IMR-90 (cell line): ENCODE measurements at regions not wholly inside any gene's neighbourhood (a gene's known extent, or its start where the extent isn't known, plus 50 kb on each side); places are given as distances from the start of the nearest gene placed in this dataset.

Experiments
- ATAC-seq: fragments of 200-7000 bp; cut with Tn5 transposase; 2 replicates; pipeline ENCODE4 v1.9.1; 2020; ENCODE audit warnings: low read depth, mild to moderate bottlenecking, moderate library complexity
- BruUV-seq: library from RNA; stranded (reverse); fragments of 400-500 nt; replicated peaks from 2 replicates; lab custom pipeline; 2021; lab: Mats Ljungman, UMichigan
- CTCF ChIA-PET: fragments of 300-600 bp; formaldehyde crosslinking; extraction: SDS; loops from one replicate; lab custom pipeline; 2021; ENCODE audit warnings: antibody characterized with exemption; lab: Yijun Ruan, JAX
- POLR2A ChIA-PET: fragments of 300-600 bp; sonication (Branson Sonifier 250); formaldehyde crosslinking; loops from one replicate; lab custom pipeline; 2022; ENCODE audit warnings: antibody characterized with exemption; ENCODE audit not compliant: unreplicated experiment; lab: Charles Lee
- DNase-seq: peaks from one replicate; pipeline ENCODE4 v3.0.0; 2013
- H2AFZ ChIP-seq: replicated peaks from 2 replicates; pipeline ENCODE3; 2013; ENCODE audit warnings: low read length, mild to moderate bottlenecking; ENCODE audit not compliant: poor library complexity
- H2AK5ac ChIP-seq: 2 replicates; pipeline ENCODE4 v1.6.1; 2013; ENCODE audit warnings: low read depth, low read length, inconsistent platforms
- H2AK9ac ChIP-seq: replicated peaks from 2 replicates; pipeline ENCODE3; 2013; ENCODE audit warnings: mild to moderate bottlenecking, low read depth, low read length, moderate library complexity; ENCODE audit not compliant: poor library complexity
- H2BK120ac ChIP-seq: 2 replicates; pipeline ENCODE4 v1.6.1; 2013; ENCODE audit warnings: low read depth, low read length, inconsistent platforms
- H2BK15ac ChIP-seq: 3 replicates; pipeline ENCODE4 v1.6.1; 2013; ENCODE audit warnings: low read depth, low read length, inconsistent platforms
- H2BK20ac ChIP-seq: 2 replicates; pipeline ENCODE4 v1.6.1; 2013; ENCODE audit warnings: low read depth, mild to moderate bottlenecking, inconsistent platforms, low read length, moderate library complexity
- H2BK5ac ChIP-seq: 2 replicates; pipeline ENCODE4 v1.6.1; 2013; ENCODE audit warnings: mild to moderate bottlenecking, low read depth, low read length, inconsistent platforms; ENCODE audit not compliant: poor library complexity, severe bottlenecking
- H3K14ac ChIP-seq: replicated peaks from 2 replicates; pipeline ENCODE4 v1.6.1; 2013; ENCODE audit warnings: low read depth, low read length, inconsistent platforms
- H3K18ac ChIP-seq: 2 replicates; pipeline ENCODE4 v1.6.1; 2013; ENCODE audit warnings: low read depth, low read length, control low read depth
- H3K23ac ChIP-seq: 2 replicates; pipeline ENCODE4 v1.6.1; 2013; ENCODE audit warnings: low read depth, low read length, inconsistent platforms
- H3K27ac ChIP-seq: 2 replicates; pipeline ENCODE4 v1.5.1; 2013; ENCODE audit warnings: mild to moderate bottlenecking, control low read depth, low read length; ENCODE audit not compliant: insufficient read depth
- H3K27me3 ChIP-seq: 2 replicates; pipeline ENCODE4 v1.6.1; 2013; ENCODE audit warnings: low read length; ENCODE audit not compliant: control insufficient read depth, insufficient read depth
- H3K36me3 ChIP-seq: 2 replicates; pipeline ENCODE4 v1.6.1; 2013; ENCODE audit warnings: low read length, mixed read lengths; ENCODE audit not compliant: control insufficient read depth, insufficient read depth
- H3K4ac ChIP-seq: 2 replicates; pipeline ENCODE4 v1.6.1; 2013; ENCODE audit warnings: low read depth, low read length, inconsistent platforms
- H3K4me1 ChIP-seq: 2 replicates; pipeline ENCODE4 v1.6.1; 2013; ENCODE audit warnings: low read length, mixed read lengths; ENCODE audit not compliant: control insufficient read depth, insufficient read depth
- H3K4me2 ChIP-seq: 2 replicates; pipeline ENCODE4 v1.6.1; 2013; ENCODE audit warnings: low read depth, mild to moderate bottlenecking, control low read depth, low read length, moderate library complexity
- H3K4me3 ChIP-seq: 2 replicates; pipeline ENCODE4 v1.5.1; 2013; ENCODE audit warnings: low read depth, mild to moderate bottlenecking, control low read depth, low read length, moderate library complexity; ENCODE audit not compliant: insufficient read depth
- H3K56ac ChIP-seq: 2 replicates; pipeline ENCODE4 v1.6.1; 2013; ENCODE audit warnings: low read length, inconsistent platforms; ENCODE audit not compliant: insufficient read depth; ENCODE audit errors: extremely low read depth
- H3K79me1 ChIP-seq, 2 experiments: 2 replicates each; pipeline ENCODE4 v1.6.1; 2013; ENCODE audit warnings: low read length in 2 of 2, inconsistent platforms in 1 of 2, low read depth in 1 of 2
- H3K9ac ChIP-seq: 2 replicates; pipeline ENCODE4 v1.6.1; 2013; ENCODE audit warnings: low read depth, low read length, control low read depth
- H3K9me1 ChIP-seq: 2 replicates; pipeline ENCODE4 v1.6.1; 2013; ENCODE audit warnings: low read length, inconsistent platforms; ENCODE audit not compliant: insufficient read depth
- H3K9me3 ChIP-seq: 2 replicates; pipeline ENCODE4 v1.6.1; 2013; ENCODE audit warnings: low read length; ENCODE audit not compliant: control insufficient read depth, insufficient read depth
- H4K20me1 ChIP-seq: 2 replicates; pipeline ENCODE4 v1.6.1; 2013; ENCODE audit warnings: low read length, inconsistent platforms; ENCODE audit not compliant: insufficient read depth
- H4K5ac ChIP-seq: 2 replicates; pipeline ENCODE4 v1.6.1; 2013; ENCODE audit warnings: mild to moderate bottlenecking, low read depth, low read length, control low read depth
- H4K8ac ChIP-seq, 2 experiments: 2 replicates each; pipeline ENCODE4 v1.6.1; 2013; ENCODE audit warnings: low read depth in 2 of 2, low read length in 2 of 2, control low read depth in 1 of 2, inconsistent platforms in 1 of 2
- H4K91ac ChIP-seq: 2 replicates; pipeline ENCODE4 v1.6.1; 2013; ENCODE audit warnings: low read depth, low read length, inconsistent platforms; ENCODE audit not compliant: insufficient read depth
- MXI1 ChIP-seq: IDR thresholded peaks from 2 replicates; pipeline ENCODE4 v1.6.1; 2012; ENCODE audit warnings: low read depth, mild to moderate bottlenecking, low read length, moderate library complexity, borderline replicate concordance
- RFX5 ChIP-seq: IDR thresholded peaks from 2 replicates; pipeline ENCODE4 v1.8.0; 2012; ENCODE audit warnings: low read depth, mild to moderate bottlenecking, low read length, moderate library complexity
- WGBS, 2 experiments: methylation state at CpG; one replicate each; pipeline versions ENCODE4 v1.1.5 to v1.1.7; 2013; ENCODE audit warnings: missing lambda C conversion rate in 2 of 2; ENCODE audit not compliant: insufficient read length in 1 of 2; ENCODE audit errors: extremely low coverage in 2 of 2; 5-methylcytosine and 5-hydroxymethylcytosine counted together
- dilution Hi-C: fragments of 300-500 bp; cut with HindIII; formaldehyde crosslinking; loops from one replicate; pipeline ENCODE4 v1.14.3; 2018; ENCODE audit warnings: low sequenced_read_pairs; ENCODE audit not compliant: unreplicated experiment
- in situ Hi-C: fragments of 300-500 bp; cut with MboI; formaldehyde crosslinking; loops from 3 replicates; pipeline ENCODE4 v1.14.3; 2019; ENCODE audit warnings: low sequenced_read_pairs, inconsistent platforms, mixed read lengths
- intact Hi-C: fragments of 100-400 bp; cut with micrococcal nuclease; formaldehyde crosslinking; loops from 2 replicates; pipeline ENCODE4 v1.10.0; 2022

- Histone ChIP-seq H3K9ac (no peak overlapping the region), H4K5ac (no peak overlapping the region), H3K14ac (no peak overlapping the region), H3K18ac (no peak overlapping the region), H3K9me3 (peaks cover 19% of the 10 kb centered on the region), H2AK9ac (no peak overlapping the region), H3K4me1 (no peaks in the 10 kb centered on the region), H3K27me3 (no peaks in the 10 kb centered on the region), H2BK15ac (no peak overlapping the region), H3K27ac (no peak overlapping the region), H4K91ac (no peak overlapping the region), H3K4ac (no peak overlapping the region), H4K20me1 (no peaks in the 10 kb centered on the region), H3K23ac (no peak overlapping the region), H4K8ac (no peak overlapping the region), H2AK5ac (no peak overlapping the region), H2AFZ (no peak overlapping the region), H2BK120ac (no peak overlapping the region), H3K36me3 (no peaks in the 10 kb centered on the region), H3K79me1 (no peaks in the 10 kb centered on the region), H3K56ac (no peak overlapping the region), H3K4me3 (no peak overlapping the region), H3K4me2 (no peak overlapping the region), H2BK5ac (no peak overlapping the region), H3K9me1 (no peaks in the 10 kb centered on the region), H2BK20ac (no peak overlapping the region)
- ChIA-PET CTCF (no interaction called here), POLR2A (no interaction called here)
- TF ChIP-seq MXI1 (no peak), RFX5 (no peak)
- dilution Hi-C loops, result no loop called here
- ATAC-seq (no peak), DNase-seq (no peak)
- BruUV-seq, result no TSS peak
- WGBS, 2 experiments, result no CpG with 5 or more reads among the region's 2 CpGs
- intact Hi-C loops, result no loop called here
- in situ Hi-C loops, result no loop called here
Observed at GRCh38 chr20:12594410-12595088, 414.2 kb upstream of the SPTLC3 start.
